ENCODE measurements at regions not wholly inside any gene's neighbourhood (a gene's known extent, or its start where the extent isn't known, plus 50 kb on each side); places are given as distances from the start of the nearest gene placed in this dataset.

- intact Hi-C loops (cut with micrococcal nuclease; ENCODE audit: unreplicated experiment) (no loop called here), in situ Hi-C loops (cut with HindIII; ENCODE audit: extremely low pct_ligation_motif_present, low pct_unique_long_range_greater_than_20kb) (loop anchor here (25.0 kb wide), 1 partner anchor 113 kb away; no protein-coding TSS in a partner anchor)
- WGBS (ENCODE audit: low lambda C conversion rate), result 6% methylated on average over 1 of the region's 1 CpG
- ChIA-PET POLR2A (no interaction called here), CTCF (ENCODE audit: low intra/inter-chr PET ratio, low total read pairs) (no interaction called here)
- H3K79me2 ChIP-seq (ENCODE audit: insufficient read depth, low read length), result no peaks in the 10 kb centered on the region
- H3K36me3 ChIP-seq (replicated peaks in 1 of 2; ENCODE audit: control insufficient read depth in 1 of 2, insufficient read depth in 2 of 2, low read length in 2 of 2), result no peaks in the 10 kb centered on the region
- H3K4me3 ChIP-seq (replicated peaks in 1 of 3; ENCODE audit: insufficient read depth in 1 of 3, low read depth in 2 of 3, low read length in 3 of 3), result no peak overlapping the region
- FAIRE-seq (no peak), DNase-seq (ENCODE audit: low spot score) (no peak), ATAC-seq (no peak)
- no peak overlapping the region for H3K27ac ChIP-seq (ENCODE audit: extremely low read length, insufficient read depth, low read length)
- H3K4me2 ChIP-seq (ENCODE audit: low read depth, low read length), result no peak overlapping the region
- no peaks in the 10 kb centered on the region for H3K4me1 ChIP-seq (ENCODE audit: insufficient read depth, low read length)
- no peak overlapping the region for H3K9ac ChIP-seq (ENCODE audit: insufficient read depth, low read depth, low read length)
- no TSS peak for BruUV-seq (replicated peaks)
- H2AFZ ChIP-seq (ENCODE audit: low read length), result no peak overlapping the region
- H3K27me3 ChIP-seq (ENCODE audit: control insufficient read depth in 1 of 2, insufficient read depth in 2 of 2, low read length in 2 of 2), result no peaks in the 10 kb centered on the region; a peak in 1 of 5 replicates
- no peaks in the 10 kb centered on the region for H3K9me3 ChIP-seq (ENCODE audit: low read length)
- H4K20me1 ChIP-seq (ENCODE audit: insufficient read depth, low read length), result no peaks in the 10 kb centered on the region
- TF ChIP-seq MTF1 (CRISPR knock-in tag; IDR thresholded peaks at IDR 0.05) (no peak), ZNF644 (CRISPR knock-in tag; IDR thresholded peaks at IDR 0.05; ENCODE audit: low read depth) (no peak), YEATS4 (CRISPR knock-in tag; IDR thresholded peaks at IDR 0.05; ENCODE audit: borderline replicate concordance) (no peak), CSRNP2 (CRISPR knock-in tag; conservative IDR thresholded peaks at IDR 0.05; ENCODE audit: low read depth) (no peak), NR2F1 (CRISPR knock-in tag; IDR thresholded peaks at IDR 0.05) (no peak), DZIP1 (CRISPR knock-in tag; IDR thresholded peaks at IDR 0.05) (no peak), DBP (CRISPR knock-in tag; IDR thresholded peaks at IDR 0.05; ENCODE audit: not compliant biosample characterization) (no peak), E2F2 (CRISPR knock-in tag; IDR thresholded peaks at IDR 0.05; ENCODE audit: borderline replicate concordance) (no peak), NFE2 (CRISPR knock-in tag; IDR thresholded peaks at IDR 0.05) (no peak), ZNF800 (CRISPR knock-in tag; IDR thresholded peaks at IDR 0.05) (no peak), GPN1 (CRISPR knock-in tag; IDR thresholded peaks at IDR 0.05; ENCODE audit: borderline replicate concordance) (no peak), ZNF354B (CRISPR knock-in tag; IDR thresholded peaks at IDR 0.05) (no peak), ZSCAN31 (CRISPR knock-in tag; IDR thresholded peaks at IDR 0.05; ENCODE audit: low read depth) (no peak), SRSF1 (optimal IDR thresholded peaks at IDR 0.05; ENCODE audit: low read depth, low read length) (no peak), ZNF234 (CRISPR knock-in tag; conservative IDR thresholded peaks at IDR 0.05) (no peak), ZMAT3 (CRISPR knock-in tag; conservative IDR thresholded peaks at IDR 0.05) (no peak), SIX1 (CRISPR knock-in tag; IDR thresholded peaks at IDR 0.05; ENCODE audit: borderline replicate concordance) (no peak), SMAD3 (CRISPR knock-in tag; IDR thresholded peaks at IDR 0.05) (no peak)
Measured at GRCh38 chr11:36899800-36900199, 301.8 kb upstream of the RAG2 start.

All from HepG2 (cell line).